ENCODE measurements at regions not wholly inside any gene's neighbourhood (a gene's known extent, or its start where the extent isn't known, plus 50 kb on each side); places are given as distances from the start of the nearest gene placed in this dataset.

DNA sequence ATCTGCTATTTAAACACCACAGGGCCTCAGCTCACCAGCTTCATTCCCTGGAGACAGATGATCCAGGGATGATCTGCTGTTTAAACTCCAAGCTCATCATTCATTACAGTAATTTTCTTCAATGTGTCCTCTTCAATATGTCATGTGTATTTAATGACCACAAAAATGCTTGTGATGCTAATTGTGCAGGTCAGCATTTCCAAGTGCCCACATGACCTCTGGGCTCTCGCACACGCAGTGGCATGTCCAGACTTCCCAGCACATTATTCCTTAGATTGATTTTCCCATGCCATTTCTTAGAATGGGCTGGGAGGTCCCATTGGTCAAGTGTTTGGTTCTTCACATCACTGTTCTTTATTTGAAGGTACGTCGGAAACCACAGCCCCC lies 434.4 kb downstream of the HAO1 start:
- WGBS, 2 donors = 95% methylated on average over 4 of the region's 4 CpGs
- peaks cover 0 to 35% (median 0%) of the 10 kb centered on the region in 4 donors for H3K4me1 ChIP-seq
- no peak for DNase-seq (ENCODE audit: low spot score in 2 of 2)
- no peaks in the 10 kb centered on the region for H3K36me3 ChIP-seq
- H3K27ac ChIP-seq = no peak overlapping the region
- H3K27me3 ChIP-seq = no peaks in the 10 kb centered on the region
- H3K4me3 ChIP-seq = no peak overlapping the region
- TF ChIP-seq POLR2A (IDR thresholded peaks at IDR 0.05) (no peak), EP300 (IDR thresholded peaks at IDR 0.05) (no peak)
- TF ChIP-seq, protein P1, sequence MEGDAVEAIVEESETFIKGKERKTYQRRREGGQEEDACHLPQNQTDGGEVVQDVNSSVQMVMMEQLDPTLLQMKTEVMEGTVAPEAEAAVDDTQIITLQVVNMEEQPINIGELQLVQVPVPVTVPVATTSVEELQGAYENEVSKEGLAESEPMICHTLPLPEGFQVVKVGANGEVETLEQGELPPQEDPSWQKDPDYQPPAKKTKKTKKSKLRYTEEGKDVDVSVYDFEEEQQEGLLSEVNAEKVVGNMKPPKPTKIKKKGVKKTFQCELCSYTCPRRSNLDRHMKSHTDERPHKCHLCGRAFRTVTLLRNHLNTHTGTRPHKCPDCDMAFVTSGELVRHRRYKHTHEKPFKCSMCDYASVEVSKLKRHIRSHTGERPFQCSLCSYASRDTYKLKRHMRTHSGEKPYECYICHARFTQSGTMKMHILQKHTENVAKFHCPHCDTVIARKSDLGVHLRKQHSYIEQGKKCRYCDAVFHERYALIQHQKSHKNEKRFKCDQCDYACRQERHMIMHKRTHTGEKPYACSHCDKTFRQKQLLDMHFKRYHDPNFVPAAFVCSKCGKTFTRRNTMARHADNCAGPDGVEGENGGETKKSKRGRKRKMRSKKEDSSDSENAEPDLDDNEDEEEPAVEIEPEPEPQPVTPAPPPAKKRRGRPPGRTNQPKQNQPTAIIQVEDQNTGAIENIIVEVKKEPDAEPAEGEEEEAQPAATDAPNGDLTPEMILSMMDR (IDR thresholded peaks at IDR 0.05) = no peak
- no peaks in the 10 kb centered on the region for H3K9me3 ChIP-seq

DNA sequence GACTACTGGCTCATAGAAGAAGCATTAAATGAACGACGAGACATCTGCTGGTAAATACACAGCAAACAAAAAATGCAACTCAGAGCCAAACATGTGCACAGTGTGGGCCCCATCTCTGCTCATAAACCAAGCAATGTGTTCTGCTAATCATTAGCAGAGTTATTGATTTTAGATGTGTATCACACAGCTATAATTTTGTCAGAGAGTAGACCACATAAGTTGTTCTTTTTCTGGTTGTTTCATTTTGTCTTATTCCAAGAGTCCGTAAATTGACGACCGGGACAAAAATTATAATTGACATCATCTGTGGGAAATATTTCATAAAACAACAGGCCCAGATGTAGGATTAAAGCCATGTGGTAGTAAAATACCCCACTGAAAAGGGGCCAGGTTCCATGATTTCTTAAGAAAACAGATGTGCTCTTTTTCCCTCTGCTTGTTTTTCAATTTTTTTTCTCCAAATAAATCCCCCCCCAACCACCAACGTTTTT lies 423.6 kb downstream of the HAO1 start:
- TF ChIP-seq, protein P1 (IDR thresholded peaks at IDR 0.05) = no peak
- no peak for TF ChIP-seq POLR2A (IDR thresholded peaks at IDR 0.05)
- TF ChIP-seq EP300 (IDR thresholded peaks at IDR 0.05) = no peak
- no peak overlapping the region for H3K27ac ChIP-seq
- DNase-seq (ENCODE audit: low spot score in 2 of 2) = no peak
- no peaks in the 10 kb centered on the region for H3K36me3 ChIP-seq
- H3K9me3 ChIP-seq = no peaks in the 10 kb centered on the region
- no peaks in the 10 kb centered on the region for H3K4me1 ChIP-seq
- no peak overlapping the region for H3K4me3 ChIP-seq
- WGBS, 2 donors = 43 to 46% methylated on average over 6 of the region's 6 CpGs
- no peaks in the 10 kb centered on the region for H3K27me3 ChIP-seq

DNA sequence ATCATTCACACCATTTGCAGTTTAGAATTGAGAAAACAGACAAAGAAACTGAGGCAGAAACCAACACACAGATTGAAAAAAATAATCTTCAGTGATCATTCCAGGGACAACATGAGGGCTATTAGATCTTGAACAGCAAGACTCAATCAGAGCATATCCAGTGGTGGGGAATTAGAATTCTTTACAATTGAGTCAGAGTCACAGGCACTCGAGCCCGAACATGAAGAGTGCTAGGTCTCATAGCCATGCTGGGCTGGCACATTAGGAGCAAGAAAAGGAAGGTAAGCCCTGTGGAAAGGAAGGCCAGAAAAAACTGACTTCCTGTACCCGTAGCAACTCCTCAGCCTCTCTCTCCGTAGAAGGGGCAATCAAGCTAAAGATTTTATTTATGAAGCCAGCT lies 419.9 kb downstream of the HAO1 start:
- H3K4me1 ChIP-seq = no peaks in the 10 kb centered on the region
- no peaks in the 10 kb centered on the region for H3K36me3 ChIP-seq
- TF ChIP-seq EP300 (IDR thresholded peaks at IDR 0.05) = no peak
- TF ChIP-seq POLR2A (IDR thresholded peaks at IDR 0.05) = no peak
- TF ChIP-seq, protein P1 (IDR thresholded peaks at IDR 0.05) = no peak
- 84 to 86% methylated on average over 4 of the region's 4 CpGs for WGBS, 2 donors
- H3K4me3 ChIP-seq = no peak overlapping the region
- no peak for DNase-seq (ENCODE audit: low spot score in 2 of 2)
- no peak overlapping the region for H3K27ac ChIP-seq
- no peaks in the 10 kb centered on the region for H3K27me3 ChIP-seq
- H3K9me3 ChIP-seq = no peaks in the 10 kb centered on the region

DNA sequence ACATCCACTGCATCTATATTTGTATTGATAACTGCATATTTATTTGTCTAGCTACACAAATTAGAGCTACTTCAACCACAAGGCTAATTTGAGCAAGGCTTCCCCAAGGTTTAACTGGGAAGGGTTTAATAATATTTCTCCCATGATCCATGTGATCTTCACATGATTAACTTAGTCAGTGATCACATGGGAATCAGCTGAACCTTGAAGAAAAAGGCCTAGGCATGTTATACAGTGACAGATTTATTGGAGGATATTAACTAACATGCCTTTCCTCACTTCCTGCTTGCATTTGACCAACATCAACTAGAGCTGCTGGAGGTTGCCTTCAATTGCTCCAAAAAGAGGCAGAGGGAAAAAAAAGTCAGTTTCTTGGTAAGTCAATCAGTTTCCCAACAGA lies 417.0 kb downstream of the HAO1 start:
- H3K4me1 ChIP-seq = no peaks in the 10 kb centered on the region
- H3K36me3 ChIP-seq = no peaks in the 10 kb centered on the region
- TF ChIP-seq, protein P1 (IDR thresholded peaks at IDR 0.05) = no peak
- TF ChIP-seq POLR2A (IDR thresholded peaks at IDR 0.05) (no peak), EP300 (IDR thresholded peaks at IDR 0.05) (no peak)
- H3K4me3 ChIP-seq = no peak overlapping the region
- no peak overlapping the region for H3K27ac ChIP-seq
- H3K27me3 ChIP-seq = no peaks in the 10 kb centered on the region
- DNase-seq (ENCODE audit: low spot score in 2 of 2) = no peak
- peaks cover 0 to 7% (median 0%) of the 10 kb centered on the region in 4 donors for H3K9me3 ChIP-seq

GRCh38 chr20:7540018-7540417 lies 400.2 kb downstream of the HAO1 start:
- H3K36me3 ChIP-seq = no peaks in the 10 kb centered on the region
- no peak overlapping the region for H3K27ac ChIP-seq
- no peaks in the 10 kb centered on the region for H3K27me3 ChIP-seq
- no peaks in the 10 kb centered on the region for H3K9me3 ChIP-seq
- no peak for DNase-seq (ENCODE audit: low spot score in 2 of 2)
- no peak overlapping the region for H3K4me3 ChIP-seq
- no peaks in the 10 kb centered on the region for H3K4me1 ChIP-seq
- TF ChIP-seq EP300 (IDR thresholded peaks at IDR 0.05) (no peak), POLR2A (IDR thresholded peaks at IDR 0.05) (no peak)
- TF ChIP-seq, protein P1 (IDR thresholded peaks at IDR 0.05) = no peak

Measured in tibial nerve (tissue), 4 donors.